ENCODE measurements at regions not wholly inside any gene's neighbourhood (a gene's known extent, or its start where the extent isn't known, plus 50 kb on each side); places are given as distances from the start of the nearest gene placed in this dataset.

- ATAC-seq (ENCODE audit: poor library complexity) = no peak
- DNase-seq = no peak
- Histone ChIP-seq H3K4me1 (ENCODE audit: insufficient read depth, low read length) (peaks cover 3% of the 10 kb centered on the region), H3K4me3 (ENCODE audit: low read length) (no peak overlapping the region), H3K36me3 (ENCODE audit: insufficient read depth, low read length) (no peaks in the 10 kb centered on the region), H3K27me3 (ENCODE audit: control insufficient read depth in 1 of 2, insufficient read depth in 2 of 2, low read length in 2 of 2) (peaks cover 8 to 19% of the 10 kb centered on the region in 2 experiments), H3K9me3 (ENCODE audit: control insufficient read depth in 1 of 2, insufficient read depth in 1 of 2, low read length in 2 of 2) (no peaks in the 10 kb centered on the region), H3K27ac (ENCODE audit: low read depth in 1 of 2, low read length in 2 of 2) (no peak overlapping the region)
- ChIA-PET POLR2A (no interaction called here), CTCF (no interaction called here)
- TF ChIP-seq CTCF (IDR thresholded peaks at IDR 0.05) = no peak
- peaks cover 48% of the 10 kb centered on the region for H3K27me3 Mint-ChIP-seq
- H3K4me3 Mint-ChIP-seq = no peak overlapping the region
- H3K9me3 Mint-ChIP-seq = no peaks in the 10 kb centered on the region
- intact Hi-C loops (cut with DNase I, micrococcal nuclease) = loop anchor here in 1 of 2 experiments (10.0 kb wide), 1 partner anchor 419 kb away; no protein-coding TSS in a partner anchor
- H3K27ac Mint-ChIP-seq = no peak overlapping the region
- no peaks in the 10 kb centered on the region for H3K36me3 Mint-ChIP-seq (ENCODE audit: low read depth)
- H3K4me1 Mint-ChIP-seq (ENCODE audit: low read depth) = no peaks in the 10 kb centered on the region
Measured at GRCh38 chr14:25134184-25134583, 84.2 kb upstream of the STXBP6 start.

DNA sequence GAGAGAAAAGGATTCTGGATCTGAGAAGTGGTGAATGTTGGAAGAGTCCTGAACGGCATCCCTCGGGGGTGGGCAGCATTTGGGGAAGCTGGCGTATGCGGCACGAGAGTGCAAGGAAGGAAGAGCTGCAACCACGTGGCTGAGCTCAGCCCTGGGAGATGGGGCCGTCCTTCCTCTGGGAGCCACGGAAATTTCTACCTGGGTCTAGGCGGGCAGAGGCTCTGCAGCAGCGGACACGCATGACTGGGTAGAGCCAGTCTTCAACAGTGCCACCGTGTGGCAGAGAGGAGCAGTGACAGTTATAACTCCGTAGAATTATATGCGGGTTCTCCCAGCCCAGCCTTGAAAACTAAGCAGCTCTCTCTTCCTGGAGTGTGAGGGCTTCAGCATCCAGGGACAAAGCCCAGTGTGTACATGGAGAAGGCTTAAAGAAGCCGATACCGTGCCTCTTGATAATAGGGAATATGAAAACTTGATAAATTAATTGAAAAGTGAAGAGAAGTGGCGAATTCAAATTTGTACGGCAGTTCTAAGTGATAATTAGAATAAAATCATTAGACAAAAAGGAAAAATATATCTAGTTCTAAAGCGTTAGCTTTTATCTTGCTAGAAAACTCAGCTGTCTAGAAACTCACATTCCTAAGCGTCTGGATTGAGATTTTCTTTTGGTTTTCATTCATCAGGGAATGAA is 82.9 kb upstream of the STXBP6 start:
- CTCF ChIA-PET = interaction anchor here (0.5 kb wide), 1 partner anchor 423 kb away, joined by 3 read pairs; no protein-coding TSS in a partner anchor

GRCh38 chr14:25132094-25132493 is 82.1 kb upstream of the STXBP6 start:
- H3K27me3 Mint-ChIP-seq = peaks cover 54% of the 10 kb centered on the region

More for the DNA sequence above, 82.9 kb upstream of the STXBP6 start:
- peaks cover 8 to 19% of the 10 kb centered on the region in 2 experiments for H3K27me3 ChIP-seq (ENCODE audit: control insufficient read depth in 1 of 2, insufficient read depth in 2 of 2, low read length in 2 of 2)
- H3K4me3 Mint-ChIP-seq = no peak overlapping the region
- H3K4me3 ChIP-seq (ENCODE audit: low read length) = no peak overlapping the region
- peaks cover 3% of the 10 kb centered on the region for H3K4me1 ChIP-seq (ENCODE audit: insufficient read depth, low read length)
- no peaks in the 10 kb centered on the region for H3K4me1 Mint-ChIP-seq (ENCODE audit: low read depth)
- no peaks in the 10 kb centered on the region for H3K9me3 Mint-ChIP-seq
- POLR2A ChIA-PET = no interaction called here
- no peaks in the 10 kb centered on the region for H3K36me3 ChIP-seq (ENCODE audit: insufficient read depth, low read length)
- no peak overlapping the region for H3K27ac ChIP-seq (ENCODE audit: low read depth in 1 of 2, low read length in 2 of 2)
- peaks cover 53% of the 10 kb centered on the region for H3K27me3 Mint-ChIP-seq
- DNase-seq (peak; percentile 1 to 67 (median 25)), ATAC-seq (ENCODE audit: poor library complexity) (peak; percentile 73)
- peak; percentile 68 for TF ChIP-seq CTCF (IDR thresholded peaks at IDR 0.05)
- H3K9me3 ChIP-seq (ENCODE audit: control insufficient read depth in 1 of 2, insufficient read depth in 1 of 2, low read length in 2 of 2) = no peaks in the 10 kb centered on the region
- H3K36me3 Mint-ChIP-seq (ENCODE audit: low read depth) = no peaks in the 10 kb centered on the region
- H3K27ac Mint-ChIP-seq = no peak overlapping the region
- intact Hi-C loops (cut with DNase I, micrococcal nuclease) = loop anchor here in 1 of 2 experiments (10.0 kb wide), 1 partner anchor 418 kb away; no protein-coding TSS in a partner anchor

More at GRCh38 chr14:25132094-25132493, 82.1 kb upstream of the STXBP6 start:
- no peak overlapping the region for H3K4me3 Mint-ChIP-seq
- no peaks in the 10 kb centered on the region for H3K9me3 ChIP-seq (ENCODE audit: control insufficient read depth in 1 of 2, insufficient read depth in 1 of 2, low read length in 2 of 2)
- no peak overlapping the region for H3K27ac Mint-ChIP-seq
- H3K36me3 Mint-ChIP-seq (ENCODE audit: low read depth) = no peaks in the 10 kb centered on the region
- ChIA-PET CTCF (no interaction called here), POLR2A (no interaction called here)
- H3K27me3 ChIP-seq (ENCODE audit: control insufficient read depth in 1 of 2, insufficient read depth in 2 of 2, low read length in 2 of 2) = peaks cover 8 to 19% of the 10 kb centered on the region in 2 experiments
- H3K9me3 Mint-ChIP-seq = no peaks in the 10 kb centered on the region
- no peaks in the 10 kb centered on the region for H3K4me1 Mint-ChIP-seq (ENCODE audit: low read depth)
- no peak overlapping the region for H3K4me3 ChIP-seq (ENCODE audit: low read length)
- ATAC-seq (ENCODE audit: poor library complexity) (no peak), DNase-seq (no peak)
- intact Hi-C loops (cut with DNase I, micrococcal nuclease) = loop anchor here in 1 of 2 experiments (10.0 kb wide), 1 partner anchor 417 kb away; no protein-coding TSS in a partner anchor
- no peaks in the 10 kb centered on the region for H3K36me3 ChIP-seq (ENCODE audit: insufficient read depth, low read length)
- H3K27ac ChIP-seq (ENCODE audit: low read depth in 1 of 2, low read length in 2 of 2) = no peak overlapping the region
- H3K4me1 ChIP-seq (ENCODE audit: insufficient read depth, low read length) = peaks cover 3% of the 10 kb centered on the region
- TF ChIP-seq CTCF (IDR thresholded peaks at IDR 0.05) = no peak

All from CD4-positive, alpha-beta T cell (primary cell).